Left ventricle myocardium inferior (tissue), 1 donor: ENCODE measurements at regions not wholly inside any gene's neighbourhood (a gene's known extent, or its start where the extent isn't known, plus 50 kb on each side); places are given as distances from the start of the nearest gene placed in this dataset.

ENCODE experiments used
- DNase-seq: peaks from one replicate; pipeline ENCODE4 v3.0.0-alpha.2; 2020
- H3K27ac ChIP-seq: fragments of 200-600 bp; replicated peaks from 2 replicates; pipeline ENCODE4 v1.8.0; 2021
- H3K27me3 ChIP-seq: fragments of 200-600 bp; 2 replicates; pipeline ENCODE4 v1.8.0; 2021; ENCODE audit warnings: low read depth
- H3K36me3 ChIP-seq: fragments of 200-600 bp; 2 replicates; pipeline ENCODE4 v1.8.0; 2021
- H3K4me1 ChIP-seq: fragments of 200-600 bp; 2 replicates; pipeline ENCODE4 v1.8.0; 2021
- H3K4me3 ChIP-seq: fragments of 200-600 bp; 2 replicates; pipeline ENCODE4 v1.8.0; 2021; ENCODE audit warnings: mild to moderate bottlenecking, moderate library complexity
- H3K9me3 ChIP-seq: fragments of 200-600 bp; replicated peaks from 2 replicates; pipeline ENCODE4 v1.8.0; 2021
- CTCF ChIP-seq: fragments of 200-600 bp; IDR thresholded peaks from 2 replicates; pipeline ENCODE4 v1.8.0; 2021; ENCODE audit warnings: antibody characterized with exemption, mild to moderate bottlenecking, borderline replicate concordance
- intact Hi-C: fragments of 100-400 bp; cut with micrococcal nuclease; formaldehyde crosslinking; loops from one replicate; pipeline ENCODE4 v1.11.0; 2022
- donor health status: DM: no; HTN: yes; CAD: no; lungs with severe emphysema.

GRCh38 chr4:67201334-67201733, 344.0 kb downstream of the CENPC start:
- no peaks in the 10 kb centered on the region for H3K36me3 ChIP-seq
- no peak for DNase-seq
- H3K9me3 ChIP-seq, result no peaks in the 10 kb centered on the region
- no peaks in the 10 kb centered on the region for H3K27me3 ChIP-seq
- no peak overlapping the region for H3K4me3 ChIP-seq
- no peaks in the 10 kb centered on the region for H3K4me1 ChIP-seq
- intact Hi-C loops, result no loop called here
- H3K27ac ChIP-seq, result no peak overlapping the region
- no peak for TF ChIP-seq CTCF

- intact Hi-C loops, result no loop called here
- peak; percentile 40 for TF ChIP-seq CTCF
- H3K27ac ChIP-seq, result no peak overlapping the region
- DNase-seq, result no peak
- H3K36me3 ChIP-seq, result no peaks in the 10 kb centered on the region
- H3K4me3 ChIP-seq, result no peak overlapping the region
- no peaks in the 10 kb centered on the region for H3K4me1 ChIP-seq
- H3K27me3 ChIP-seq, result no peaks in the 10 kb centered on the region
- no peaks in the 10 kb centered on the region for H3K9me3 ChIP-seq
Observed at GRCh38 chr4:67198727-67199126, 346.6 kb downstream of the CENPC start.

- H3K4me3 ChIP-seq, result no peak overlapping the region
- no peak for TF ChIP-seq CTCF
- peaks cover 11% of the 10 kb centered on the region for H3K9me3 ChIP-seq
- H3K27ac ChIP-seq, result no peak overlapping the region
- no peaks in the 10 kb centered on the region for H3K36me3 ChIP-seq
- H3K4me1 ChIP-seq, result no peaks in the 10 kb centered on the region
- intact Hi-C loops, result no loop called here
- no peaks in the 10 kb centered on the region for H3K27me3 ChIP-seq
- DNase-seq, result no peak
Observed at GRCh38 chr4:67167849-67168248, 377.5 kb downstream of the CENPC start.

GRCh38 chr4:67162690-67163089, 382.6 kb downstream of the CENPC start:
- H3K4me1 ChIP-seq, result no peaks in the 10 kb centered on the region
- no peak for TF ChIP-seq CTCF
- intact Hi-C loops, result no loop called here
- no peaks in the 10 kb centered on the region for H3K36me3 ChIP-seq
- no peak overlapping the region for H3K4me3 ChIP-seq
- no peak overlapping the region for H3K27ac ChIP-seq
- H3K9me3 ChIP-seq, result peaks cover 9% of the 10 kb centered on the region
- DNase-seq, result no peak
- no peaks in the 10 kb centered on the region for H3K27me3 ChIP-seq

- intact Hi-C loops, result no loop called here
- H3K27me3 ChIP-seq, result no peaks in the 10 kb centered on the region
- DNase-seq, result no peak
- H3K27ac ChIP-seq, result no peak overlapping the region
- H3K9me3 ChIP-seq, result peaks cover 9% of the 10 kb centered on the region
- no peak overlapping the region for H3K4me3 ChIP-seq
- no peak for TF ChIP-seq CTCF
- H3K36me3 ChIP-seq, result no peaks in the 10 kb centered on the region
- no peaks in the 10 kb centered on the region for H3K4me1 ChIP-seq
Observed at GRCh38 chr4:67161311-67161710, 384.0 kb downstream of the CENPC start.

- H3K27ac ChIP-seq, result no peak overlapping the region
- H3K27me3 ChIP-seq, result no peaks in the 10 kb centered on the region
- H3K4me1 ChIP-seq, result no peaks in the 10 kb centered on the region
- DNase-seq, result no peak
- H3K4me3 ChIP-seq, result no peak overlapping the region
- no peaks in the 10 kb centered on the region for H3K36me3 ChIP-seq
- intact Hi-C loops, result no loop called here
- H3K9me3 ChIP-seq, result no peaks in the 10 kb centered on the region
- no peak for TF ChIP-seq CTCF
Observed at GRCh38 chr4:67160394-67160793, 384.9 kb downstream of the CENPC start.
